ENCODE measurements at regions not wholly inside any gene's neighbourhood (a gene's known extent, or its start where the extent isn't known, plus 50 kb on each side); places are given as distances from the start of the nearest gene placed in this dataset.

DNA sequence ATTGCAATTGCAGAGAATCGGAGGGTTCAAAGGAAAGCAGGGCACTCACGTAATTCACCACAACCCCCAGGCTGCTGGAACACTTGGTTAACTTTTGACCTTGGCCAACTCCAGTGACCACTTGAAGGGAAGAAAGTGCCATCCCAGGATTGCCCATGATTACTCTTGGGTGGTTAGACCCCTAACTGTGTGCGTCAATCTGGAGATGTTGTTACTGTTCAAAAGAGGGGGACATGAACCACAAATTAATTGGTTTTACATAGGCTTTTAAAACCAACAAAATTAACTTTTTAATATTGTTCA is 50.1 kb upstream of the NCOA3 start:
- no peak for TF ChIP-seq CTCF (IDR thresholded peaks at IDR 0.05; ENCODE audit: low read depth, low read length)
- in situ Hi-C loops (cut with HindIII; ENCODE audit: low sequenced_read_pairs) = no loop called here
- no peak overlapping the region for H3K4me3 ChIP-seq (ENCODE audit: low read depth, low read length)
- no peak for DNase-seq (ENCODE audit: low read depth, low spot score)
